ENCODE measurements at regions not wholly inside any gene's neighbourhood (a gene's known extent, or its start where the extent isn't known, plus 50 kb on each side); places are given as distances from the start of the nearest gene placed in this dataset.
"Not testable (repeated sequence)": the region's sequence is repeated elsewhere in the genome, so short reads cannot be mapped to it uniquely, and the experiment has no call there.

DNA sequence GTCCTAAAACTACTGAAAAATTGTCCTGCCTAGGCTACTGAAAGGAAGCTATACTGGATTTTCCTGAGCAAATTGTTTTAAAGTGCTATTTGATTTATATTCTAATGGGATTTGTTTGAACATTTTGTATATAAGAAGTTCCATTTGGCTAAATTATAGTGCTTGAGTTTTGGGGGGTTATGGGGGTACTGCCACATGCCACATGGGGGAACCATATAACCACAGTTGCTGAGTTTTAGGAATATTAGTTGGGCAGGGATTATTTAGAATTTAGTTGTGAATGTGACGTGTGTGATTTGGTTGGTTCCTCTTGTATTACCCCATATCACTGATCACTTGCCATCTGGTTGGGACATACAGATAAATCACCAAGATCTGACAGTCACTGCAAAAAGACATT is 224.5 kb upstream of the TAPT1 start:
- DNase-seq, result no peak

DNA sequence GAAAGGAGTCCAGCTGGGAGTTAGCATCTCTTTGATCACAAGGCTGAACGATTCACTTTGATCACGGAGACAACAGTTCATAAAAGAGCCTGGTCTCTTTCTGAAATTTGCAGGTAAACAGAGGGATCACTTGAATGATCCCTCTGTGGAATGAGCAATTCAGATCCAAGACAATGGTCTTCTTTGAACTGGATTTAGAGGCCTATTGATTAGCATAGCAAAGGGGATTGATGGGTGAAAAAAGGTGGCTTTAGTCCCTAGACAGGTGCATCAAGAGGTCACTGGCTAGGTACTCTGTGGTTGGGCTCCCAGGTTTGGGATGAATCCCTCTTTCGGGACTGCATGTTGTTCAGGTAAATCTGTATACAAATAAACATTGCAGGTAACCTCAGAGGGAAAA is 223.8 kb upstream of the TAPT1 start:
- DNase-seq, result no peak

DNA sequence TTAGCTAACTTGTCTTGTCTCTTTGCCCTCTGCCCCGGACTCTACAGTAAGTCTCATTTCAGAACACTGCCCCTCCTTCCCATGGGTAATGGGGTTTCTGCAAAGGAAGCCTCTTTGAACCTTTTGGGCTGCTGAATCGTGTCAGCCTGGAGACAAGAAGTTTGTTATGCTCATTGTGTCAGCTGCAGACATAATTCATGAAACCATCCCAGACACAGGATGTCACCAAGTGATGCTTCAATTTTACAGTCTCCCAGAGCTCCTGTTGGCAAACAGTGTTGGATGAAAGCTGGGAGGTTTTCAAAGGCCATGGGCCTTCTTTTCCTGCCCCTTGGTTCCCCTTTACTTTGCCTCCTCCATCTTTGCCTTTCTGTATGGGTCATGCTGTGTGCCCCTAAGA is 223.1 kb upstream of the TAPT1 start:
- no peak for DNase-seq

DNA sequence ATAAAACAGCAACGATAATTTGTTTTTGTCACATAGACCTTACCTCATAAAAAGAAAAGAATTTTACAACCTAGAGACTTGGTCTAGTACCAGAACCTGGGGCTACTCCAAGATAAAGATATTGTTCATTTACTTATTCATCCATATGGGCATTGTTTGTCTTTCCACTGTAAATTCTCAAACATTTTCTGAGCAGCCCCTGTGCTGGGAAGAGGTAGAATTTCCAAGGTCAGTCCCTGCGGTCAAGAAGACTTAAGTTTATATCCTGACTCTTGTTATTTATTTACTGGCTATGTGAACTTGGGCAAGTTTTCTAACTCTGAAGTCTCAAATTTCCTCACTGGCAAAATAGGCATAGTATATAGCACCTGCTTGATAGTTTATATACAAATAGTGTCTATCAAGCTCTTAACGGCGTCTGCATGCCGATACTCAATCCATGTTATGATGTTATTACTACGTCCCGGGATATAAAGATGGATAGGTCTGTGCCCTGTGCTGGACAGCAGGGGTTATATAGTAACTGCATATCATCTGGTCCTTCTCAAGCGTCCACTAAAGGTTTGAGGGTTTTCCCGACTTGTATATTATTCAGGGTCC is 222.1 kb upstream of the TAPT1 start:
- no peak for DNase-seq

DNA sequence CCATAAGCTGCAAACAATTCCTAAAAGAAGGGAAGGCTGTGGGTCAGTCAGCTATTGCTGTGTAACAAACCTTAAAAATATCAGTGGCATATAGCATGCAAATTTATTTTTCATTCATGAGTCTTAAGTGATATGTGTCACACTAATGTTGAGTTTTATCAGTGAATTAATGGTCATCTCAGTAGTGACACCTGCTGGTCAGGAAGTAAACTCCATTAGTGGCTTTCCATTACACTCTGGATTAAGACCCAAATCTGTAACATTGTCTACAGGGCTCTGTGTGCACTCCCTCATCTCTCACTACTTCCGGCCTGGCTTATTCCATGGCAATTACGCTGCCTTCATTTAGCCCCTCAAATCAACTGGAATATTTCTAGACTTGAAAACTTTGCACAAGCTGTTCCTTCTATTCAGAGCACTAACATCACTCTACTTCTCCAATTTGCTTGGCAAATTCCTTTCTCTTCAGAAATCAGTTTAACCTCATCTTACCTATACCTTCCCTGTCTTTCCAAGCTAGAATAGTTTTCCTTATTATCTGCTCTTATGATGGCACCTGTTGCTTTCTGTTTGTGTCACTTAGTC is 217.3 kb upstream of the TAPT1 start:
- peak; percentile 31 for DNase-seq

DNA sequence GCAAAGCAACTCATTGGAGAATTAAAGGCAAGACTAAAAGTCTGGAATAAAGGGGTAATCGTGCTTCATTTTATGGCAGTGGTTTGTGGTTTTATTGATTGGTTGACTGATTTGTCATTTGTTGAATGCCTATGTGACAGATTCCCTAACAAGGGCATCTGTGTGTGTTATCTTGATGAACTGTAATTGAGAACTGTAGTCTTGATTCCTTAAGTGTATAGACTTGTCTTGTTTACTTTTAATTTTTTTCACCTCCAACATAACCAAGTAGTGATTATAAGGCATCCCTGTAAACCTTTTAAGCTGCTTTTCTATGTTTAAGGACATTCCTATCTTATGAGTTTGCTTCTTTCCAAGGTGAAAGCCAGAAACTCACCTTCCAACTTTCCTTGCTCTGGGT is 216.0 kb upstream of the TAPT1 start:
- no peak for DNase-seq

DNA sequence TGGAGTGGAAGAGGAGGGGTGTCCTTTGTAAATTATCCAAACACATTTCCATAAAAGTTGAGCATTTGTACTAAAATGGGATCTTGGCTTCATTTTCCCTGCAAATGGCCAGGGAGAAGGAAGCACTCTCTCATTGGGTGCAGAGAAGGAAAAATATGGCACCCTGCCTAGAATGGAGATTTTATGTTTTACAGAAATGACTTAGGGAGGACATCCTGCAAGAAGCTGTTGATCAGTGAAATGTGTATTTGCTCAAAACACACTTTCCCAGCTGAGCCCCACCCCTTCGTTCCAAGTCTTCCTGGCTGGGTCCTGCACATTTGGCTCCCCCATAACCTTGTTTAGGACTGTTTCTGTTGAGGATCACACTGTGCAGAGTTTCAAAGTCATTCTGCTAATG is 213.5 kb upstream of the TAPT1 start:
- DNase-seq, result no peak

DNA sequence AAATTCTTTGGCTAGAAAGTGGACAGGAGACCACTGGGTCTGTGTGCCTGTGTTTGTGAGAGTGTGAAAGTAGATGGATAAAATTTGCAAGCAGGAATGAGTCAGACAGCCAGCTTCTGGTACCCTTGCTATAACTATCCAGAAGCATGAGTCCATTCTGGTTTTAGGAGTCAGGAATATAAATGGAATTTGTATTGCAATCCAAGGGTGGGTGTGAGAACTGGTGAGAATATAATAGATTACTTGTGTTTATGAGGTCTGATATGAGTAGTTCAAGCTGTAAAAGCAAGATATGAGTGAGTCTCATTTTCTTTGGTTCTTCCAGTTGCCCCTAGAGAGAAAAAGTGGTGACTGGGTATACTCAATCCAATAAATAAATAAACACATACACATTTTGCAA is 212.7 kb upstream of the TAPT1 start:
- DNase-seq, result peak; percentile 42

DNA sequence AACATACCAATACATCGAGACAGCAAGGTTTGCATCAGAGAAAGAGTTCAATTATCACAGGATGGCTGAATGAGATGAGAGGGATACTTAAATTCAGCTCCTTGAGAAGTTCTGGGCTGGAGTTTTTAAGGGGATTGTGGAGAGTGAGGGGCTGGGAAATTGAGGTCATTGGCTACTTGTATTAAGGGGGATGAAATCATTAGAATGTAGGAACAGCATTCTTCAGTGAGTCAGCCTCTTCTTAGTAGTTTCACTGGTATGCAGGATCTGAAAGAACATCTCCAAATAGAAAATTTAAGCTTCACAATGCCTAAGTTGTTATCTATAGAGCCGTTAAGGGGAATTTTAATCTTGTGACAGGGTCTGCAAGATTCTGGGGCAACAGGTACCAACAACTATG is 211.6 kb upstream of the TAPT1 start:
- peak; percentile 49 for DNase-seq

DNA sequence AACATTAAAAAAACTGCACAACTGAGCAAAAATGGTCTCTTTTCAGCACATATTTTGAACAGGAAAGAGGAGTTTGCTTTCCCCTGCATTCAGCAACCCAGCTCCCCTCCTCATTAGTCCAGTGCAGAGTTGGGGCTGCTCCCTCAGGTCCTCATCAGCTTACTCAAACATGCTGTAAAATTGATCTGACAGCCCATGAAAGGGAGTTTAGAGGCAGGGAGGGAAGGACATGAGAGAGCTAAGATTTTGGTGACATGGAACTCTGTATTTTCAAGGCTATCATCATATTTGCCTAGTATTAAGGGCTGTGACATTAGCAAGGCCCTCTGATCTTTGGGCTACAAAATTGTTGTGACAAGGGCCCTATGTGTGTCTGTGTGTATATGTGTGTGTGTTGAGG is 205.6 kb upstream of the TAPT1 start:
- DNase-seq, result no peak

DNA sequence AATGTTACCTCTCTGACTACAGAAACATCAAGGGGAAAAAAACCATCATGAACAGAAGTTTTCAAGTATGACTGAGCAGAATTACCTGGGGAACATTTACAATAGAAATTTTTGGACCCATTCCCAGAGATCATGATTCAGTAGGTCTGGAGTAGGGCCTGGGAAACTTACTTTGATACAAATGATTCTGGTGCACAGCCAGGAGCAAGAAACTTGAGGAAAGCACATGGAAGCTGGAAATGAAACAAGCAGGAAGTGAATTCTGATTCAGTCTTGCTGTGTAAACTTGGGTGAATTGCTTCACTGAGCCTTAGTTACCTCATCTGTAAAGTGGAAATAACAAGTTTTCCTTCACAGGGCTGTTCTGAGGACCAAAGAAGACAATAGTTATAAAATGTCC is 192.5 kb upstream of the TAPT1 start:
- peak; percentile 70 for DNase-seq

DNA sequence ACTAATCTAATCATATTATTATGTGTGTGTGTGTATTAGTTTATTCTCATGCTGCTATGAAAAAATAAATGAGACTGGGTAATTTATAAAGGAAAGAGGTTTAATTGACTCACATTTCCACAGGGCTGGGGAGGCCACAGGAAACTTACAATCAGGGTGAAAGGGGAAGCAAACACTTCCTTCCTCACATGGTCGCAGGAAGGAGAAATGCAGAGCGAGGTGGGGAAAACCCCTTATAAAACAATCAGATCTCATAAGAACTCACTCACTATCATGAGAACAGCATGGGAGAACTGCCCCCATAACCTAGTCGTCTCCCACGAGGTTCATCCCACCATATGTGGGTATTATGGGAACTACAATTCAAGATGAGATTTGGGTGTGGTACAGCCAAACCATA is 190.9 kb upstream of the TAPT1 start:
- no peak for DNase-seq

DNA sequence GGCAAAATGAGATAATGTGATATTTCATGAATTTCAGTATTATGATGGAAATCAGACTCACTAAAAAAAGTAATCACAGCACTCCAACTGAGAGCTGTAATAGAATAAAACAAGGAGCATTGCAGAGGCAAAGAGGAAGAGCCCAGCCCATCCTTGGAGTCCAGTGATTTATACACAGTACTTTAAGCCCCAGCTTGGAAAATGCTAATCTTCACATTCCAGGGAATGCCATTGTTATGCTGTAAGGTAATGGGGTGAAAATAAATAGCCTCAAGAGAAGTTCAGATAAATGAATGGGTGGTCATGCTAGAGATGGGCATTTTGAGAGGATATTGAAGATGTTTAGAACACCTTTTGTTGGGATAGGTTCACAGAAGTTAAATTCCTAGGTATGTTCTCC is 190.3 kb upstream of the TAPT1 start:
- no peak for DNase-seq

DNA sequence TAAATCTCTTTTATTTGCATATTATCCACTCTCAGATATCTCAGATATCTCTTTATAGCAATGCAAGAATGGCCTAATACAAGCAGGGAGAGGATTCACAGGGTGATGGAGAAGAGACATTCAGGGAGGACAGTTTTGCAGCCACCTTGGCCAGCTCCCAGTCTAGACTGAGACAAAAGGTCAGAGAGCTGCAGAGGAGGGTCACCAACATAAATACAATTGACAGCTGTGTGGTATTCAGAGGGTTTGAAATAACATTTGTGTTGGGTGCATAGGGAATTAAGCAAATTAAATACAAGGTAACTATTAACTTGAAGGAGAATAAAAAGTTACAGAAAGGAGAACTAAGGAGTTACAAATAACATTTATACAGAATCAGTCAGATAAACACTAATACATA is 189.5 kb upstream of the TAPT1 start:
- DNase-seq, result no peak

DNA sequence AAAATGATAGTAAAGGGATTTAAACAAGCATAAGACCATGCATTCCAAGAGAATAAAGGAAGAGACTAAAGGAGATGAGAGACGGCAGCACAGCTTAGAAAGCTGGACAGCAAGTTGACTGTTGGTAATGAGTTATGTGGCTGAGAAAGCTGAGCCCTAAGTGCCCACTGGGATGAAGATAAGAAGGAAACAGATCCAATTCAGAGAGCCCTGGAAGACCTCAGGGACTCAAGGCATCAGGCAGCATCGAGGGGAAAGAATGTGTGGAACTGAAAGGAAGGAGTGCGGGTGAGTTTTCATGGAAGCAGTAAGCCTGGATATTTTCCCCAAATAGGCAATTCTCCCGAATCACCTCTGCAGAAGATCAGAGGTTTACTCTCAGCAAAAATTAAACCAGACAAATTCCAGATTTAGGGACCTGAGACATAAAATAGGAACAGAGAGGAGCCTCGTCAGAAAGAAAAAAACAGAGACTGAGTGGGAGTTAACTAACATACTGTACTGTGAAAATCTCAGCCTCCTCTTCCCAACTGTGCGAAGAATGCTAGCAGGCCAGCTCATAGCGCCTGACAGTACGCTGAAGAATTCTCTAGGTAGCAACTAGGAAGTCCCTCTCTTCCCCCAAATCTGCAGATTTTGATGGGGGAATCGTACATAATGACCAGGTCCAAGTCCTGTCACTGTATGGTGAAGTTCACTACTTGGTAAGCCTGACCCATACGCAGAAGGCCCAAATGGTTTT is 187.7 kb upstream of the TAPT1 start:
- no peak for DNase-seq

DNA sequence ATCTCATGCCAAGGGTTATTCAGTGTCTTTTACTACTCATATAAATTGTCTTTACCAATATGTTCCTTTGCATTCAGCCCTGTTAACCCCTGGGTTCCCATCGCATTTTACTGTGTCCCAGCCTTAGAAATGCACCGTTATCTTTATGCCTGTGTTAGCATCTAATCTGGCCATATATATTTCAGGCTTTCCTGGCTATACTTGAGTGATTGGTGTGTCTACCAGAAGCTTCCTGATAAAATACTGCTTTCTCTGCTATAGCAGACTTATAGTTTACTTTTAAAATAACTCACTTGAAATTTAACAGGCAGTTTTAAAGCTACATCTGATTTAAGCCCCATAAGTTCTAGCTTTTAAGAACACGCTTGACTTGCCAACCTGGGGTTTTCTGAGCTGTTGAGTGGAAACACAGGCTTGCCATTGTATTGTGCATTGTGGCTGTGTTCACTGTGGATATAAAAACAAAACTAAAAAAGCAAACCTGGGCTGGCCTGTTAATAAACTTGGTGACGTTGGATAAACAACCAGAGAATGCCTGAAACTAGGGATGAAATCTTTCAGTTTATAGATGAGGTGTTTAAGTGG is 185.3 kb upstream of the TAPT1 start:
- no peak for DNase-seq

DNA sequence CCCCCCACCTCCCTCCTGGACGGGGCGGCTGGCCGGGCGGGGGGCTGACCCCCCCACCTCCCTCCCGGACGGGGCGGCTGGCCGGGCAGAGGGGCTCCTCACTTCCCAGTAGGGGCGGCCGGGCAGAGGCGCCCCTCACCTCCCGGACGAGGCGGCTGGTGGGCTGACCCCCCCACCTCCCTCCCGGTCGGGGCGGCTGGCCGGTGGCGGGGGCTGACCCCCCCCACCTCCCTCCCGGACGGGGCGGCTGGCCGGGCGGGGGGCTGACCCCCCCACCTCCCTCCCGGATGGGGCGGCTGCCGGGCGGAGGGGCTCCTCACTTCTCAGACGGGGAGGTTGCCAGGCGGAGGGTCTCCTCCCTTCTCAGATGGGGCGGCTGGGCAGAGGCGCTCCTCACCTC is 166.9 kb upstream of the TAPT1 start:
- DNase-seq, result not testable (repeated sequence)

DNA sequence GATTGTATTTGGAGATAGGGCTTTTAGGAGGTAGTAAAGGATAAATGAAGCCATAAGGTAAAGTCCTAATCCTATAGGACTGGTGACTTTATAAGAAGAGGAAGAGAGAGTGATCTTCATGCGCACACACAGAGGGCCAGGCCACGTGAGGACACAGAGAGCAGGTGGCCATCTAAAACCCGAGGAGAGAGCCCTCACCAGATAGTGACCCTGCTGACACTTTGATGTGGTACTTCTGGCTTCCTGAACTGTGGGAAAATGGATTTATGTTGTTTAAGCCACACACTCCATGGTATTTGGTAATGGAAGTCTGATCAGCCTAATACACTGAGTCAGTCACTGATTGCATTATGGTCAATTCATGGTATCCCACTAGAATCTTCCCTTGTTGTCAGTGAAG is 164.9 kb upstream of the TAPT1 start:
- no peak for DNase-seq

DNA sequence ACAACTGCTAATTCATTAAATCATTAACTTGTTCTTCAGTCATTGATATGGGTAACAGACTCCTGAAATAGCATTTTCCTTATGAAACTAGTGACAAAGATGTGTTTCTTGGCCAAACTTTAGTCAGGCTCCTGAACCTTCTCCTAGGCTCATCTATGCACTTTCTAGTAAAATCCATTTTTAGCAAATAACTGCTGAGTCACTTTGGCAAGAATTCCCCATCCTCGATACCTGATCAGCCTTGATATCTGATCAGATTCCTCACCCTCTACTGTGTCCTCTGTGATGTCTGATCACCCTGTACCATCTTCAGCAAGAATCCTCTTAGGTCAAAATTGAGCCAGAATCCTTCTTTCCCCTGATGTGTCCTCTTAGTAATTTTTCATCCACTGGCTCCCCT is 161.2 kb upstream of the TAPT1 start:
- DNase-seq, result no peak

DNA sequence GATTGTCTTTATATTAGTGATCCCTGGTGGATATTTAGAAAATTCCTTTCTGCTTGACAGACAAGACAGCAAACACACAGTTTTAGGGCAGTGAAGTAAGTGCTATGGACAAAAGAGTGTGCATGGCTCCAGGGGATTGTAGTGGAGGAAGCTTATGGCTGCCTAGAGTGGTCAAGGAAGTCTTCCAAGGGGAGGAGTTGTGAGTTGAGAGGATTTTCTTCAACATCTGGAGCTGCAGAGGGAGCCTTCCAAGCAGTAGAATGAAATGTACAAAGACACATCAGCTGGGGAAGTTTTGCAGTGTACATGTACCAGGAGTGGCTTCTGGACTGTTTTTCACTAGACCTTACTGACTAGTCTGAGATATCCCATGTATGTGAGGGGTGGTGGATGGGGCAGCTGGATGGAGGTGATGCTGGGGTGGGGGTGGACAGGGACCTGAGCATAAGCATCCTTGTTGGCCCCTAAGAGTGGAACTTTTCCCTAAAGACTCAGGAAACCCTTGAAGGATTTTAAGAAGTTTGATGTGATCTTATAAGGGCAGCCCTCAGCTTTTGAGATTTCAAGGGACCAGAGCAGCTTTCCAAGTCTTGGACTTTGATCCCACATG is 160.5 kb upstream of the TAPT1 start:
- DNase-seq, result no peak

DNA sequence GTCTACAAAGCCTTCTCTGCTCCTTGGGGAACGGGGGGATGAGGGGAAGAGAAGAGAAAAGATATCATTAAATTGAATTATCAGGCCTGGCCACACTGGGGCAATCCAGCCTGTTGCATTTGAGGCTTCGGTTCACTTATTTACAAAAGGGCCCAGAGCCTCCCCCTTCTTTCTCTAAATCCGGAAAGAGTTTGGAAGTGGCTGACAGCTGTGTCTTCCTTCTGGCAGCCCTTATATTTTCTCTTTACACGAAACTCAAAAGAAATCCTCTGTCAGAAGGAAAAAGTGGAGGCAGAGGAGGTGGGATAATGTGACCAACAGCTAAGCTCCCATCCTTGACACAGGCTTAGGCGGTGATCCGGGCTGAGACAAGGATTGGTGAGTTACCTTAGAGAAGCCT is 158.3 kb upstream of the TAPT1 start:
- DNase-seq, result no peak

DNA sequence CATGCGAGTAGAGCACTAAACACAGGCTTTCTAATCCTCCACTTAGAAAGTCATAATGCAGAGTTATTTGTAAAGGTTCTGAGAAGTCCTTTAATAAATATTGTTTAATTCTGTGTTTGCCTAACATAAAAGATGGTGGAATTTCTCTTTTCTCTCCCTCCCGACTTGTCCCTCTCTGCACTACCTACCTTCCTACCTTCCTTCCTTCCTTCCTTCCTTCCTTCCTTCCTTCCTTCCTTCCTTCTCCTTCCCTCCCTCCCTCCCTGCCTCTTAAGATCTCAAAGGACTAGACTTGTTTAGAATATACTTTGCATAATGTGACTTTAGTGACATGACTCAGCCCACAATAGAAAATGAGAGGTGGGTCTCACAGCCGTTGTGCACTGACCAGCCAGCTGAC is 156.3 kb upstream of the TAPT1 start:
- no peak for DNase-seq

DNA sequence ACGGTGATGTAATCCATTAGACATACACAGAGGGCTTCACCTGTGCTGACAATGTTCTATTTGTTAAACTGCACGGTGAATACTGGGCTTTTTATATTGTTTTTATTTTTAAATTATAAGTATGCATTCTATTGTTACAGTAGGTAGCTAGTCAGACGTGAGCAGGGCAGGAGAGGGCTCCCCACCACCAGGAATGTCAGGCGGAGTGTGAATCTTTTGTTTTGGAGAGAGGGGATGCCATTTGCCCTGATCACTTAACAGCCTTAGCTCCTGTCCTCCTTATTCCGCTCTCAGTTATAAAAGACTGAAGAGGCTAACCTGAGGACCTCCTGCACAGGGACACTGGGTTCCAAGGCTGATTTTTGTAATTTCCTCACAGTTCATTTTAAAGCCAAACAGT is 151.6 kb upstream of the TAPT1 start:
- DNase-seq, result no peak
